GM21360 (cell line): ENCODE measurements at regions not wholly inside any gene's neighbourhood (a gene's known extent, or its start where the extent isn't known, plus 50 kb on each side); places are given as distances from the start of the nearest gene placed in this dataset.
"Not testable (repeated sequence)": the region's sequence is repeated elsewhere in the genome, so short reads cannot be mapped to it uniquely, and the experiment has no call there.

Experiments
- ATAC-seq: cut with Tn5 transposase; IDR thresholded peaks from one replicate; pipeline ENCODE4 v1.9.1; 2021; ENCODE audit warnings: mild to moderate bottlenecking, moderate library complexity; ENCODE audit not compliant: unreplicated experiment

- no peak for ATAC-seq
Measured at GRCh38 chr12:61188801-61189595, 1071.2 kb upstream of the USP15 start.

DNA sequence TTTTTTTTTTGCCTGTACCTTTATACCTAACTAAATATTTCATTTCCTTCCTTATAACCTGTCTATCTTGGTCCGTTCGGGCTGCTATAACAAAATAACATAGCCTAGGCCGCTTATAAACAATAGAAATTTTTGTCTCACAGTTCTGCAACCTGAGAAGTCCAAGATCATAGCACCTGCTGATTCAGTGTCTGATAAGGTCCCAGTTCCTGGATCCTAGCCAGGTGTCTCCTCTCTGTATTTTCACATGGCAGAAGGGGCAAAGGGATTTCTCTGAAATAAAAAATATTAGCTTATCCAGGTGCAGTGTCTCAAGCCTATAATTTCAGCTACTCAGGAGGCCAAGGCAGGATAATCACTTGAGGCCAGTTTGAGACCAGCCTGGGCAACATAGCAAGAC, 1046.6 kb upstream of the USP15 start:
- no peak for ATAC-seq

DNA sequence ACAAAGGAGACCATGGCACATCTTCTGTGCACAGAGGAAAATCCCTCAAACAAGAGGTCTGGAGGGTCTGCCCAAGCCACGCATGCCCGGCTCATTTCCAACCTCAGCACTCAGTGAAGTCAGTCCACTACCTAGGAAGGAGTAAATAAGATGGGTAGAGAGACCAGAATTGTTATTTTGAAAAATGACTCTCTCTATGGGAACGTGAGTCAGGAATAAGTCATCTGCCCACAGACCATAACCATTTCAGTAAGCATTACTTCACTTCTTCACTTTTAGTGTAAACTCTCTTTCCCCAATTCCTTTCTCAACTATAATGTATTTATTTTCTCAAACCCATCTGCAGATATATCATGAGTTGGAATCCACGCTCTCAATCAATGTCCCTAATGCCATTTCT, 1039.9 kb upstream of the USP15 start:
- no peak for ATAC-seq

GRCh38 chr12:61232040-61232439, 1028.2 kb upstream of the USP15 start:
- ATAC-seq = no peak

- ATAC-seq = no peak
Measured at GRCh38 chr12:61250303-61250702, 1009.9 kb upstream of the USP15 start.

GRCh38 chr12:61251076-61251475, 1009.1 kb upstream of the USP15 start:
- no peak for ATAC-seq

- no peak for ATAC-seq
Measured at GRCh38 chr12:61254225-61254624, 1006.0 kb upstream of the USP15 start.

DNA sequence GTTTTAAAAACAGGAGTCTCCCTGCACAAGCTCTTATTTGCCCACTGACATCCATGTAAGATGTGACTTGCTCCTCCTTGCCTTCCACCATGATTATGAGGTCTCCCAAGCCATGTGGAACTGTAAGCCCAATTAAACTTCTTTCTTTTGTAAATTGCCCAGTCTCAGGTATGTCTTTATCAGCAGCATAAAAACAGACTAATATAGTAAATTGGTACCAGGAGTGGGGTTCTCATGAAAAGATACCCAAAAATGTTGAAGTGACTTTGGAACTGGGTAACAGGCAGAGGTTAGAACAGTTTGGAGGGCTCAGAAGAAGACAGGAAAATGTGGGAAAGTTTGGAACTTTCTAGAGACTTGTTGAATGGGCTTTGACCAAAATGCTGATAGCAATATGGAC, 995.9 kb upstream of the USP15 start:
- not testable (repeated sequence) for ATAC-seq

DNA sequence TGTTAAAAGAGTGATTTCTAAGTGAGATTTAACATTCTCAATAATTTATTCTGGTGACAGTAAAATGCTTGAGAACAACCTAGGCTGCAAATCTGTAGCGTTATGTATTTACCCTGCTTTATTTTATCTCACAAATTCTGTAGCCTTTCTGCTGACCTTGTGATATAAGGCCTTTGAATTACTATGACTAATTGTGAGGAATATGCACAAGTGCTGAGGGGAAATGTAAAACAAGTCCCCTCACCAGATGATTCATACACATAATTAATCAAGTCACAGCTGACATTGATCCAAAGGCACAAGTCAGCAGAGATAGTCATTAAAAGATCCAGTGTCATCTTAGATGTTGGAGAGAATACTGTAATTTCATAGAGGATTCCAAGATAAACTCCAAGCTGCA, 992.7 kb upstream of the USP15 start:
- no peak for ATAC-seq

DNA sequence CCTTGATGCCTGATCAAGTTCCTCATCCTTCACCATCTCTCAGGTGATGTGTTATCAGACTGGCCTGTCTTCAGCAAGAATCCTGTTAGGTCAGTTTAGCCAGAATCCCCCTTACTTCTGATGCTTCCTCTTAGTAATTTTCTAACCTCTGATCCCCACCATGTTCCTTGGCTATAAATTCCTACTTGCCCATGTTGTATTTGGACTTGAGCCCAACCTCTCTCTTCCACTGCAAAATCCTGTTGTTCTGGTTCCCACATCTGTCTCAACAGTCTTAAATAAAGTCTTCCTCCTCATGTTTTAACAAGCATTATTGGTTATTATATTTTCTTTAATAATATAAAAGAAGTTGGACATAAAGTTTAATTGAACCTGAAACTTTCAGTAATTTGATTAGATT, 987.8 kb upstream of the USP15 start:
- ATAC-seq = no peak

GRCh38 chr12:61282790-61283575, 977.2 kb upstream of the USP15 start:
- no peak for ATAC-seq

- no peak for ATAC-seq
Measured at GRCh38 chr12:61290473-61290872, 969.7 kb upstream of the USP15 start.

GRCh38 chr12:61291647-61292046, 968.6 kb upstream of the USP15 start:
- no peak for ATAC-seq

DNA sequence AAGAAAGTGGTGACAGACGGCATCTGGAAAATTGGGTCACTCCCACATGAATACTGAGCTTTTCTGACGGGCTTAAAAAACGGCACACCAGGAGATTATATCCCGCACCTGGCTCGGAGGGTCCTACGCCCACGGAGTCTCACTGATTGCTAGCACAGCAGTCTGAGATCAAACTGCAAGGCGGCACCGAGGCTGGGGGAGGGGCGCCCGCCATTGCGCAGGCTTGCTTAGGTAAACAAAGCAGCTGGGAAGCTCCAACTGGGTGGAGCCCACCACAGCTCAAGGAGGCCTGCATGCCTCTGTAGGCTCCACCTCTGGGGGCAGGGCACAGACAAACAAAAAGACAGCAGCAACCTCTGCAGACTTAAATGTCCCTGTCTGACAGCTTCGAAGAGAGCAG, 966.2 kb upstream of the USP15 start:
- ATAC-seq = not testable (repeated sequence)

DNA sequence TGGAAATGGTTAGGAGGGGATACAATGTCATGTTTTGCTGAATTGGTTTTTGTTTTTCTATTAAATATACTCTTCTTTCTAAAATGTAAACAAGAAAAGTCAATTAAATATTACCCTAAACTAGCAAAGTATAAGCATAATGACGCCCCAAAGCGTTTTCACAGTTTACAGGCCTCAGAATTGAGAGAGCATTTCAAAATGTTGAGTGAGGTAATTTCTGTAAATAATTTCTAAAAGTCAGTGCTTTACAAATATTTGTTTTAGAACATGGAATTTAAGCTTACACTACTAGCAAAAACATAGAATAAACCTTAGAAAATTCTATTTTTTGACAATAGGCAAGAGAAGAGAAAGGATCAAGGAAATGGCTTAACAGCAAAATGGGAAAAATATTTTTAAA, 958.4 kb upstream of the USP15 start:
- no peak for ATAC-seq

DNA sequence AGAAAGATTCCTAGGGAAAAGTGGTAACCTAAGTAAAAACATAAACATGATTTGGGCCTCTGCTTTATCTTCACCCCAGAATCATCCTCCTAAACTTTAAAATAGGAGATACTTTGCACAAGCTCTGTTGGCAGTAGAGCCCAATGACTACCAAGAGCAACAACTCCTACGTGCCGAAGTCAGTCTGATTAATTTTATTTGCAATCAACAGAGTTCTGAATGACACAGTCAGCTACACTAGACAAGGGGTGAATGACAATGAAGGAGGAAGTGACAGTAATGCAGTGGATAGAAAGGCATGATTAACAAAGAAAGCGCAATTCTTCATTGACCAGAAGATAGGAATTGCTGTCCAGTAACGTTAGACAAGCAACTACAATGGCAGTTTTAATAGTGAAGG, 957.9 kb upstream of the USP15 start:
- no peak for ATAC-seq

GRCh38 chr12:61308220-61308619, 952.0 kb upstream of the USP15 start:
- no peak for ATAC-seq

DNA sequence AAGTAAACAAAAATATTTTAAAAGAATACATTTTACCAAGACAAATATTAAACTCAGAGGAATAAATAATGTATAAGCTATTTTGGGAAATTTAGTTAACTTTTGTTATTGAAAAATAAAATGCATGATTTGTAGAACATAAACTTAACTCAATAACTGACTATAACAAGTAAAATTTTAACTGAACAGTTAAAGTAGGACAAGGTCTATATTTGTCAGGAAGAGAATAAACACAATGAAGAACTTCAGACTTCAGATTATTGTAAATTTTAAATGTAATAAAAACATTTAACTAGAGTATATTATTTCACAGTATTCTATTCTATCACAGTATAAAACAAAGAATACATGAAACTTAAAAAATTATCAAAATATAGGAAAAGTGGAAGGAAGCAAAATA, 948.8 kb upstream of the USP15 start:
- ATAC-seq = no peak

DNA sequence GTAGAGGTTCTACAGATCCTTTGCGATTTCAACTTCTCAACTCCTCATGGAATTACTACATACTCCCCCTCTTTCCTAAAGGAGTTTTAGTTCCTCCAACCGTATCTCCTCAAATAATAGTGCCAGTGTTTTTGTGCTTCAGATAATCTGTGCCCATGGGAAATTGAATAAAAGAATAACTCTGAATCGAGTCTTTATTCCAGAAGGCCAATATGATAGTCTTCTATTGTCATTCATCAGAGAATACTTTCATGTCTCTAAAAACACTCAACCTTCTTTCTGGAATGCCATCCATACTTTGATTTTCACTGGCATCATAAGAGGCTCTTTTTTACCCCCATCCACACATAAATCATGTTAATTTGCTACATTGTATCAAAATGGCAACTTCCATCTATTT, 911.3 kb upstream of the USP15 start:
- no peak for ATAC-seq

- ATAC-seq = no peak
Measured at GRCh38 chr12:61355105-61355504, 905.1 kb upstream of the USP15 start.

GRCh38 chr12:61356485-61356884, 903.7 kb upstream of the USP15 start:
- no peak for ATAC-seq

DNA sequence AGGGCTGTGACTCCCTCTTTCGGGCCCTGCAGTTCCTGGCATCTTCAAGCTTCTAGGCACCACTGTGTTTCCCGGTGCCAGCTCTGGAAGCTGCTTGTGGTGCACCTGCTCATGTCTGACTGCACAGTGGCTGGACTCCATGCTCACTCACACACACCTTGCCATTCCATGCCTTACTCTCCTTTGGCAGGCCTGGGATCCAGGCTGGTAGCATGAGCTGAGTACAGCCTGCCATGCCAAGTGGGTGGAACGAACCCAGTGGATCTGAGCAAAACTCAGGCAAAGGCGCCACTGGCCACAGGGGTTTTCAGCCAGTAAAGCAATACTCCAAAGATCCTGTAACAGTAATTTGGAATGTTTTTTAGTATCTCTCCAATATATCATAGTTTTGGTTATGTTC, 902.7 kb upstream of the USP15 start:
- ATAC-seq = no peak
